HCT116 (cell line): ENCODE measurements at regions not wholly inside any gene's neighbourhood (a gene's known extent, or its start where the extent isn't known, plus 50 kb on each side); places are given as distances from the start of the nearest gene placed in this dataset.

Experiments
- ATAC-seq: fragments of 200-7000 bp; cut with Tn5 transposase; 2 replicates; pipeline ENCODE4 v1.9.1; 2020; ENCODE audit warnings: mild to moderate bottlenecking, moderate library complexity
- BruUV-seq: library from RNA; stranded (reverse); fragments of 400-500 nt; replicated peaks from 2 replicates; lab custom pipeline; 2021; lab: Mats Ljungman, UMichigan
- CTCF ChIA-PET: fragments of 300-600 bp; sonication (Branson Sonifier 250); formaldehyde crosslinking; loops from one replicate; lab custom pipeline; 2021; ENCODE audit warnings: antibody characterized with exemption; lab: Charles Lee
- POLR2A ChIA-PET: fragments of 300-600, 350-600 bp; sonication (Branson Sonifier 250); formaldehyde crosslinking; loops from one replicate; lab custom pipeline; 2021; ENCODE audit warnings: antibody characterized with exemption; lab: Charles Lee
- RAD21 ChIA-PET, 2 experiments: fragments of 300-600 bp; sonication (Branson Sonifier 250); formaldehyde crosslinking; loops; one replicate each; lab custom pipeline; 2023; ENCODE audit warnings: low total read pairs in 2 of 2; ENCODE audit not compliant: uncharacterized antibody in 2 of 2, unreplicated experiment in 2 of 2, low non-redundant PET in 1 of 2; lab: Charles Lee
- DNase-seq: peaks from one replicate; pipeline ENCODE4 v3.0.0-alpha.2; 2010; ENCODE audit warnings: low read depth, low spot score
- H2AFZ ChIP-seq: fragments of 200-600 bp; shearing (Covaris generic), sonication (generic); 2 replicates; pipeline ENCODE4 v1.6.1; 2017; ENCODE audit warnings: low read depth, mixed run types, mixed read lengths, antibody characterized with exemption, low read length; ENCODE audit not compliant: poor library complexity, severe bottlenecking
- H3K27ac ChIP-seq: 2 replicates; pipeline ENCODE4 v1.5.1; 2012; ENCODE audit warnings: low read depth, low read length
- H3K27me3 ChIP-seq: fragments of 200-600 bp; sonication (generic); 2 replicates; pipeline ENCODE4 v1.6.1; 2016; ENCODE audit warnings: mixed run types, low read length, mixed read lengths; ENCODE audit not compliant: insufficient read depth
- H3K36me3 ChIP-seq, 2 experiments: fragments of 200-500 bp in 1 of 2; fragments of 200-600 bp in 1 of 2; sonication (Bioruptor generic) in 1 of 2; sonication (generic) in 1 of 2; 2 replicates each; pipeline versions ENCODE4 v1.5.1 to v1.6.1; 2014 to 2016; ENCODE audit warnings: low read length in 2 of 2, inconsistent platforms in 1 of 2, mixed read lengths in 1 of 2, mixed run types in 1 of 2; ENCODE audit not compliant: insufficient read depth in 2 of 2, control insufficient read depth in 1 of 2
- H3K4me1 ChIP-seq, 2 experiments: fragments of 200-600 bp in 1 of 2; sonication (generic) in 1 of 2; 2 replicates each; pipeline versions ENCODE4 v1.5.1 to v1.6.1; 2012 to 2017; ENCODE audit warnings: low read length in 2 of 2, inconsistent platforms in 1 of 2, mild to moderate bottlenecking in 1 of 2, mixed read lengths in 1 of 2, mixed run types in 1 of 2, moderate library complexity in 1 of 2; ENCODE audit not compliant: insufficient read depth in 2 of 2, control insufficient read depth in 1 of 2
- H3K4me2 ChIP-seq: fragments of 200-600 bp; sonication (generic); 2 replicates; pipeline ENCODE4 v1.6.1; 2017; ENCODE audit warnings: mixed run types, low read length, mixed read lengths
- H3K4me3 ChIP-seq, 2 experiments: fragments of 200-600 bp in 1 of 2; sonication (generic) in 1 of 2; replicated peaks in 1 of 2; 2 replicates each; pipeline ENCODE4 v1.5.1; 2011 to 2016; ENCODE audit warnings: low read length in 2 of 2, control low read depth in 1 of 2, low read depth in 1 of 2, mild to moderate bottlenecking in 1 of 2, mixed read lengths in 1 of 2, mixed run types in 1 of 2
- H3K79me2 ChIP-seq: fragments of 200-600 bp; sonication (generic); 2 replicates; pipeline ENCODE4 v1.6.1; 2017; ENCODE audit warnings: mild to moderate bottlenecking, mixed run types, low read length, moderate library complexity, mixed read lengths; ENCODE audit not compliant: insufficient read depth
- H3K9ac ChIP-seq: fragments of 200-600 bp; sonication (generic); 2 replicates; pipeline ENCODE4 v1.6.1; 2016; ENCODE audit warnings: low read length, mixed read lengths
- H3K9me2 ChIP-seq: fragments of 200-600 bp; sonication (generic), shearing (Covaris generic); 2 replicates; pipeline ENCODE4 v1.6.1; 2017; ENCODE audit warnings: mixed run types, mild to moderate bottlenecking, moderate library complexity; ENCODE audit not compliant: insufficient read depth
- H3K9me3 ChIP-seq, 2 experiments: fragments of 200-500 bp in 1 of 2; fragments of 200-600 bp in 1 of 2; sonication (Bioruptor generic) in 1 of 2; sonication (generic) in 1 of 2; 2 replicates each; pipeline ENCODE4 v1.6.1; 2014 to 2017; ENCODE audit warnings: low read length in 2 of 2, mixed read lengths in 2 of 2, inconsistent platforms in 1 of 2, low read depth in 1 of 2, mild to moderate bottlenecking in 1 of 2, mixed run types in 1 of 2, moderate library complexity in 1 of 2; ENCODE audit not compliant: control insufficient read depth in 1 of 2, insufficient read depth in 1 of 2
- H4K20me1 ChIP-seq: fragments of 200-600 bp; sonication (generic), shearing (Covaris generic); 2 replicates; pipeline ENCODE4 v1.6.1; 2017; ENCODE audit warnings: mixed run types, mild to moderate bottlenecking, moderate library complexity; ENCODE audit not compliant: insufficient read depth
- CBX3 ChIP-seq: IDR thresholded peaks from 2 replicates; pipeline ENCODE4 v1.6.1; 2012; ENCODE audit warnings: low read depth
- CEBPB ChIP-seq: IDR thresholded peaks from 2 replicates; pipeline ENCODE4 v1.6.1; 2012; ENCODE audit warnings: low read depth
- CTCF ChIP-seq, 3 experiments: fragments of 200-600 bp in 1 of 3; sonication (generic) in 1 of 3; IDR thresholded peaks in 2 of 3; conservative IDR thresholded peaks in 1 of 3; 2 replicates each; pipeline ENCODE4 v1.5.1; 2012 to 2017; ENCODE audit warnings: low read depth in 2 of 3, low read length in 2 of 3, antibody characterized with exemption in 1 of 3, borderline replicate concordance in 1 of 3, control low read depth in 1 of 3, mild to moderate bottlenecking in 1 of 3, mixed read lengths in 1 of 3, mixed run types in 1 of 3, moderate library complexity in 1 of 3; ENCODE audit not compliant: insufficient read depth in 1 of 3
- EGR1 ChIP-seq: IDR thresholded peaks from 2 replicates; pipeline ENCODE4 v1.6.1; 2012; ENCODE audit warnings: low read depth
- EZH2 ChIP-seq: fragments of 200-600 bp; sonication (generic); IDR thresholded peaks from 2 replicates; pipeline ENCODE4 v1.6.1; 2017; ENCODE audit warnings: antibody characterized with exemption, mixed run types
- EZH2phosphoT487 ChIP-seq: fragments of 200-600 bp; IDR thresholded peaks from 2 replicates; pipeline ENCODE4 v1.6.1; 2018; ENCODE audit warnings: antibody characterized with exemption, borderline replicate concordance
- JUND ChIP-seq: IDR thresholded peaks from 2 replicates; pipeline ENCODE4 v1.6.1; 2012
- MAX ChIP-seq: IDR thresholded peaks from 2 replicates; pipeline ENCODE4 v1.6.1; 2012
- POLR2A ChIP-seq: IDR thresholded peaks from 2 replicates; pipeline ENCODE4 v1.7.0; 2011; ENCODE audit warnings: borderline replicate concordance; ENCODE audit not compliant: insufficient read depth, insufficient read length; ENCODE audit errors: extremely low read depth
- POLR2AphosphoS5 ChIP-seq: IDR thresholded peaks from 2 replicates; pipeline ENCODE4 v1.6.1; 2011; ENCODE audit warnings: mild to moderate bottlenecking, low read depth, low read length, moderate library complexity
- RAD21 ChIP-seq: IDR thresholded peaks from 2 replicates; pipeline ENCODE4 v1.6.1; 2012; ENCODE audit warnings: low read depth, mild to moderate bottlenecking
- REST ChIP-seq: IDR thresholded peaks from 2 replicates; pipeline ENCODE4 v1.6.1; 2012; ENCODE audit warnings: low read depth
- SIN3A ChIP-seq: IDR thresholded peaks from 2 replicates; pipeline ENCODE4 v1.6.1; 2012; ENCODE audit warnings: low read depth
- SRF ChIP-seq: IDR thresholded peaks from 2 replicates; pipeline ENCODE4 v1.6.1; 2012; ENCODE audit warnings: low read depth
- TCF7L2 ChIP-seq: IDR thresholded peaks from 2 replicates; pipeline ENCODE4 v1.7.0; 2011; ENCODE audit warnings: borderline replicate concordance, inconsistent platforms; ENCODE audit not compliant: insufficient read depth, insufficient read length; ENCODE audit errors: extremely low read depth
- YY1 ChIP-seq: IDR thresholded peaks from 2 replicates; pipeline ENCODE4 v1.6.1; 2011; ENCODE audit warnings: low read length, low read depth, moderate library complexity, mild to moderate bottlenecking; ENCODE audit not compliant: insufficient replicate concordance; ENCODE audit errors: extremely low read depth
- ZBTB33 ChIP-seq: IDR thresholded peaks from 2 replicates; pipeline ENCODE4 v1.6.1; 2011; ENCODE audit warnings: mild to moderate bottlenecking, low read length, moderate library complexity; ENCODE audit not compliant: insufficient replicate concordance; ENCODE audit errors: extremely low read depth
- ZFX ChIP-seq: fragments of 450-650 bp; IDR thresholded peaks from 2 replicates; pipeline ENCODE4 v1.6.1; 2017
- ZNF274 ChIP-seq: fragments of 200-500 bp; sonication (Bioruptor generic); IDR thresholded peaks from 2 replicates; pipeline ENCODE4 v1.6.1; 2014; ENCODE audit warnings: mild to moderate bottlenecking, low read depth, low read length, inconsistent platforms
- intact Hi-C: fragments of 100-400 bp; cut with micrococcal nuclease; formaldehyde crosslinking; loops from 2 replicates; pipeline ENCODE4 v1.10.0; 2022

GRCh38 chr21:7951854-7952519 is 2569.4 kb upstream of the TPTE start:
- Histone ChIP-seq H3K79me2 (no peaks in the 10 kb centered on the region), H3K9ac (no peak overlapping the region), H3K9me3 (peaks cover 96 to 100% of the 10 kb centered on the region in 2 experiments), H3K4me1 (no peaks in the 10 kb centered on the region; a peak in 1 of 4 replicates), H3K27me3 (no peaks in the 10 kb centered on the region), H3K9me2 (no peaks in the 10 kb centered on the region), H3K4me3 (no peak overlapping the region), H2AFZ (no peak overlapping the region), H3K36me3 (no peaks in the 10 kb centered on the region), H3K27ac (no peak overlapping the region), H4K20me1 (no peaks in the 10 kb centered on the region), H3K4me2 (no peak overlapping the region)
- ChIA-PET RAD21 (no interaction called here), POLR2A (no interaction called here), CTCF (no interaction called here)
- DNase-seq, result no peak
- ATAC-seq, result no peak
- BruUV-seq, result no TSS peak
- intact Hi-C loops, result no loop called here
- TF ChIP-seq CTCF (IDR thresholded peaks at IDR 0.05 in 2 of 3, conservative IDR thresholded peaks at IDR 0.05 in 1 of 3; ENCODE audit: borderline replicate concordance in 1 of 3, insufficient read depth in 1 of 3, low read depth in 2 of 3, low read length in 2 of 3), result no peak
- no peak for TF ChIP-seq ZBTB33
- no peak for TF ChIP-seq TCF7L2
- no peak for TF ChIP-seq EZH2
- TF ChIP-seq JUND, result no peak
- no peak for TF ChIP-seq ZFX
- no peak for TF ChIP-seq RAD21
- no peak for TF ChIP-seq SRF
- no peak for TF ChIP-seq YY1
- TF ChIP-seq MAX, result no peak
- TF ChIP-seq REST, result no peak
- no peak for TF ChIP-seq SIN3A
- TF ChIP-seq EZH2phosphoT487, result no peak
- no peak for TF ChIP-seq ZNF274
- TF ChIP-seq POLR2A, result no peak
- no peak for TF ChIP-seq EGR1
- TF ChIP-seq POLR2AphosphoS5, result no peak
- no peak for TF ChIP-seq CBX3
- TF ChIP-seq CEBPB, result no peak
- TF ChIP-seq, all 23 proteins: peak for 0
